ENCODE measurements at regions not wholly inside any gene's neighbourhood (a gene's known extent, or its start where the extent isn't known, plus 50 kb on each side); places are given as distances from the start of the nearest gene placed in this dataset.

DNA sequence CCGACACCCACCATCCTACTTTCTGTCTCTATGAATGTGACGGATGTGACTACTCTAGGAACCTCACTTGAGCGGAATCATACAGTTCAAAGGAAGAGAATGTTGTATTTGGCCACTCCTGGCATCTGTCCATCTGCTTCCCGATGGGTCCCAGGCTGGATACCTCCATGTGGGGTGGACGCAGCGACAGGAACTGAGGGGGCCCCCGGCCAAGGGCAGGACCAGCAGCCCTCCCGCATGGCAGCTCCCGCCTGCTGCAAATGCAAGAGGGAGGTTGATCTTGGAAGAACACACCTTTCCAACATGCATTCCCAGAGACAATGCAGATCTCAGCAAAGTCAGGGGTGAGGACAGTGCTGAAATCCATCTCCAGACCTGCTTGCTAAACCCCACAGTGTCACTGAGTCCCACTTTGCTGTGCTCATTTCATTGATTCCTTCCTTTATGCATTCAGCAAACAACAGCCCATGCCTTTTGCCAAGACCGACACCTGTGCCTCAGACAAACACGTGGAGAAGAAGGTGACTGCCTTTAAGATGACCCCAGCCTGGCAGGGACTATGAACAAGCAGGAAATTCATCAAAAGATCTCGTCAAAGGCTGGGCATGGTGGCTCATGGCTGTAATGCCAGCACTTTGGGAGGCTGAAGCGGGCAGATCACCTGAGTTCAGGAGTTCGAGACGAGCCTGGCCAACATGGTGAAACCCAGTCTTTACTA is 246.2 kb downstream of the CTTN start:
- TF ChIP-seq, protein P1, sequence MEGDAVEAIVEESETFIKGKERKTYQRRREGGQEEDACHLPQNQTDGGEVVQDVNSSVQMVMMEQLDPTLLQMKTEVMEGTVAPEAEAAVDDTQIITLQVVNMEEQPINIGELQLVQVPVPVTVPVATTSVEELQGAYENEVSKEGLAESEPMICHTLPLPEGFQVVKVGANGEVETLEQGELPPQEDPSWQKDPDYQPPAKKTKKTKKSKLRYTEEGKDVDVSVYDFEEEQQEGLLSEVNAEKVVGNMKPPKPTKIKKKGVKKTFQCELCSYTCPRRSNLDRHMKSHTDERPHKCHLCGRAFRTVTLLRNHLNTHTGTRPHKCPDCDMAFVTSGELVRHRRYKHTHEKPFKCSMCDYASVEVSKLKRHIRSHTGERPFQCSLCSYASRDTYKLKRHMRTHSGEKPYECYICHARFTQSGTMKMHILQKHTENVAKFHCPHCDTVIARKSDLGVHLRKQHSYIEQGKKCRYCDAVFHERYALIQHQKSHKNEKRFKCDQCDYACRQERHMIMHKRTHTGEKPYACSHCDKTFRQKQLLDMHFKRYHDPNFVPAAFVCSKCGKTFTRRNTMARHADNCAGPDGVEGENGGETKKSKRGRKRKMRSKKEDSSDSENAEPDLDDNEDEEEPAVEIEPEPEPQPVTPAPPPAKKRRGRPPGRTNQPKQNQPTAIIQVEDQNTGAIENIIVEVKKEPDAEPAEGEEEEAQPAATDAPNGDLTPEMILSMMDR (IDR thresholded peaks at IDR 0.05): no peak

- TF ChIP-seq, protein P1 (IDR thresholded peaks at IDR 0.05): no peak
Measured at GRCh38 chr11:70645537-70645936, 247.2 kb downstream of the CTTN start.

DNA sequence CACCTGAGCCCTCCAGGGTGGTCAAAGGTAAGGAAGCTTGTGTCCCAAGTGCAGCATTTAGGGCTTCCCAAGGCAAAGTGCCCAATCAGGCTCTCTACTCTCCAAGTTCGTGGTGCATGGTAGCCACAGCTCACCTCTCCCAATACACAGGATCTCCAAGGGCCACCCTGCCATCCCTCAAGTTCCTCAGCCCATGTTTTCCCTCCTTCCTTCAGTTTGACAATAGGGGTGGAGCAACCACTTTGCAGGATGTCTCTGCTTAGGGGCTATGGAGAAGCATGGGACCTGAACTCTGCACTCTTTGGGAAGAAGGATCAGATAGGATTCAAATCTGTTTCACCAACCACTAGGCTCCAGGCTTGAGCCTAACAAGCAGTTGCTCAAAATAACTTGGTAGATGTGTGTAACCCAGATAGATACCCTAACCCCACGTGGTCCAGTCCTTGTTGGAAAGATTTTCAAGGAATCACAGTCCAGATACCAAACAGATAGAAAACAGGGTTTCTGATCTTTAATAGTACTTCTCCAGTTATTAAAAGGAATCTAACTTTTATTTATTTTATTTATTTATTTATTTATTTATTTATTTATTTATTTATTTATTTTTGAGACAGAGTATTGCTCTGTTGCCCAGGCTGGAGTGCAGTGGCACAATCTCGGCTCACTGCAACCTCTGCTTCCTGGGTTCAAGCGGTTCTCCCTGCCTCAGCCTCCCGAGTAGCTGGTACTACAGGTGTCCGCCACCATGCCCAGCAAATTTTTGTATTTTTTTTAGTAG is 248.1 kb downstream of the CTTN start:
- TF ChIP-seq, protein P1 (IDR thresholded peaks at IDR 0.05): no peak

DNA sequence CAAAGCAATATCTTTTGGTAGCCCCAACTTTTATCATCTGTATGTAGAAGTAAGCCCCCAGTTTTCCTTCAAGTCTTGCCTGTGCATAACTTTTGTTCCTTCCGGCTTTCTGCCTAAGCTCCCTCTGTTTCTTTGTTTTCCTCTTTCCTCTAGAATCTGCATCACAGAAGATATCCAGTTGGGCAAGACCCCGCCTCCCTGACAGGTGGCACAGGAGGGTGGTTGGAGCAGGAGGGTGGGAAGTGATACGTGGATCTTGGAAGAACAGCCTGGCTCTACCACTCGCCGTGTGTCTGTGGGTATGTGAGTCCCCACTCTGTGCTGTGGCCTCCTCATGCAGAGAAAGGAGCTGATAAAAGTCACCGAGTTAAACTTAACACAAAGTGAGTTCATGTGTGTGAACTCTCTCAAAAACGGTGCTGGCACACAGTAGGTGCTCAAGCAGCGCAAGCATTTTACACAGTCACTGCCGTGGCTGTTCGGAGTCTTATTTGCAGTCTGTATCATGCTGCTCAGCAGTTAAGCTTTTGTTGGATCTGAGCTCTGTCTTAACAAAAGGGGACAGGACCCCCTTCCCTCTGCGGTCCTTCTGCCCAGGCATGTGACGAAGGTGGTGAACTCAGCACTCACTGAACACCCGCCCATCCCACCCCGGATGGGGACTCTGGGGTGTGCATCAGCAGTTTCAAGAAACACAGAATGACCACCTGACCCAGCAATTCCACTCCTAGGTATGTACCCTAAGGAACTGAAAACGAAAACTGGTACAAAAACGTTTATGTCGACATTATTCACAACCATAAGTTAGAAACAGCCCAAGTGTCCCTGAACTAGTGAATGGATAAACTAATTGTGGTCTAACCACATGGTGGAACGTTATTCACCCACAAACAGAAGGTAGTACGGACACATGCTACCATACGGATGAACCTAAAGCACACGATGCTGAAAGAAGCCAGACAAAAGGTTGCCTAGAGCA is 249.1 kb downstream of the CTTN start:
- TF ChIP-seq, protein P1 (IDR thresholded peaks at IDR 0.05): no peak

GRCh38 chr11:70650075-70650909 is 252.0 kb downstream of the CTTN start:
- TF ChIP-seq, protein P1 (IDR thresholded peaks at IDR 0.05): no peak

DNA sequence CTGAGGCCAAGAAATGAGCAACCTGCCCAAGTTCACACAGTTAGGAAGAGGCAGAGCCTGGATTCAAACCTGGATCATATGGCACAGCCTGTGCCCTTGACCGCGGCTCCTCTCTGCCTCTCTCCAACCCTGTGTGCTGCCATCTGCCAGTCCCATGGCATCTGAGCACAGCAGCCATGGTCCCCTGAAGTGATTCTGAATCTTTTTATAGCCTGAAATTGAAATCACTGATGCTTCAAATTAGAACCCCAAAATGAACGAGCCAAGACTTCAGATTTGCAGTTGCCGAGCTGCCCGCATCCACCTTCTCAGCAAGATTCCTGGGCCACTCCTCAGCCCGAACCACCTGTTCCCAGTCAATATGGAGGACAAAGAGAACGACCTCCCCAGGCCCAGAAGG is 252.7 kb downstream of the CTTN start:
- TF ChIP-seq, protein P1 (IDR thresholded peaks at IDR 0.05): no peak

Data from LNCAP (cell line).